ENCODE measurements at regions not wholly inside any gene's neighbourhood (a gene's known extent, or its start where the extent isn't known, plus 50 kb on each side); places are given as distances from the start of the nearest gene placed in this dataset.

GRCh38 chr18:79611040-79611681 is 68.4 kb upstream of the CTDP1 start:
- DNase-seq = peak; percentile 10

- DNase-seq = no peak
Observed at GRCh38 chr18:79612291-79613108, 67.1 kb upstream of the CTDP1 start.

- peak; percentile 6 for DNase-seq
Observed at GRCh38 chr18:79613186-79613931, 66.2 kb upstream of the CTDP1 start.

GRCh38 chr18:79614211-79614955 is 65.2 kb upstream of the CTDP1 start:
- no peak for DNase-seq

GRCh38 chr18:79615091-79615490 is 64.5 kb upstream of the CTDP1 start:
- no peak for DNase-seq

GRCh38 chr18:79615586-79615985 is 64.0 kb upstream of the CTDP1 start:
- no peak for DNase-seq

GRCh38 chr18:79616651-79617510 is 62.7 kb upstream of the CTDP1 start:
- no peak for DNase-seq

- DNase-seq = no peak
Observed at GRCh38 chr18:79617511-79618500, 61.8 kb upstream of the CTDP1 start.

- DNase-seq = no peak
Observed at GRCh38 chr18:79620576-79621165, 58.9 kb upstream of the CTDP1 start.

- DNase-seq = no peak
Observed at GRCh38 chr18:79621501-79621900, 58.1 kb upstream of the CTDP1 start.

GRCh38 chr18:79622004-79622403 is 57.6 kb upstream of the CTDP1 start:
- no peak for DNase-seq

GRCh38 chr18:79624356-79625170 is 55.0 kb upstream of the CTDP1 start:
- no peak for DNase-seq

- peak; percentile 70 for DNase-seq
Observed at GRCh38 chr18:79625195-79625923, 54.2 kb upstream of the CTDP1 start.

- DNase-seq = peak; percentile 13
Observed at GRCh38 chr18:79625924-79626561, 53.6 kb upstream of the CTDP1 start.

GRCh38 chr18:79626905-79627749 is 52.5 kb upstream of the CTDP1 start:
- DNase-seq = peak; percentile 13

GRCh38 chr18:79627750-79628294 is 51.8 kb upstream of the CTDP1 start:
- DNase-seq = peak; percentile 5

All from CD4-positive, alpha-beta T cell treated with Interleukin-15 for 1 hour (primary cell).